ENCODE measurements at regions not wholly inside any gene's neighbourhood (a gene's known extent, or its start where the extent isn't known, plus 50 kb on each side); places are given as distances from the start of the nearest gene placed in this dataset.

GRCh38 chr22:48478529-48479265 lies 1349.0 kb downstream of the BRD1 start:
- in situ Hi-C loops (cut with HindIII; ENCODE audit: low sequenced_read_pairs): loop anchor here (25.0 kb wide), 1 partner anchor 1641 kb away; no protein-coding TSS in a partner anchor
- no peak for TF ChIP-seq CTCF (IDR thresholded peaks at IDR 0.05; ENCODE audit: low read depth, low read length, missing control alignments)

GRCh38 chr22:48478124-48478523 lies 1349.5 kb downstream of the BRD1 start:
- no peak for DNase-seq (ENCODE audit: low read depth)
- no peak for TF ChIP-seq CTCF (IDR thresholded peaks at IDR 0.05; ENCODE audit: low read depth, low read length, missing control alignments)
- in situ Hi-C loops (cut with HindIII; ENCODE audit: low sequenced_read_pairs): loop anchor here (25.0 kb wide), 1 partner anchor 1641 kb away; no protein-coding TSS in a partner anchor
- H3K4me3 ChIP-seq (ENCODE audit: low read depth, low read length): no peak overlapping the region

More at GRCh38 chr22:48478529-48479265, 1349.0 kb downstream of the BRD1 start:
- DNase-seq (ENCODE audit: low read depth): no peak
- no peak overlapping the region for H3K4me3 ChIP-seq (ENCODE audit: low read depth, low read length)

- no peak for DNase-seq (ENCODE audit: low read depth)
- in situ Hi-C loops (cut with HindIII; ENCODE audit: low sequenced_read_pairs): loop anchor here (25.0 kb wide), 1 partner anchor 1640 kb away; no protein-coding TSS in a partner anchor
- no peak overlapping the region for H3K4me3 ChIP-seq (ENCODE audit: low read depth, low read length)
- no peak for TF ChIP-seq CTCF (IDR thresholded peaks at IDR 0.05; ENCODE audit: low read depth, low read length, missing control alignments)
Measured at GRCh38 chr22:48477031-48477721, 1350.5 kb downstream of the BRD1 start.

GRCh38 chr22:48476577-48476976 lies 1351.1 kb downstream of the BRD1 start:
- H3K4me3 ChIP-seq (ENCODE audit: low read depth, low read length): no peak overlapping the region
- in situ Hi-C loops (cut with HindIII; ENCODE audit: low sequenced_read_pairs): loop anchor here (25.0 kb wide), 1 partner anchor 1639 kb away; no protein-coding TSS in a partner anchor
- TF ChIP-seq CTCF (IDR thresholded peaks at IDR 0.05; ENCODE audit: low read depth, low read length, missing control alignments): no peak
- no peak for DNase-seq (ENCODE audit: low read depth)

GRCh38 chr22:48475661-48476345 lies 1351.9 kb downstream of the BRD1 start:
- TF ChIP-seq CTCF (IDR thresholded peaks at IDR 0.05; ENCODE audit: low read depth, low read length, missing control alignments): no peak
- in situ Hi-C loops (cut with HindIII; ENCODE audit: low sequenced_read_pairs): loop anchor here (25.0 kb wide), 1 partner anchor 1639 kb away; no protein-coding TSS in a partner anchor

GRCh38 chr22:48474881-48475280 lies 1352.8 kb downstream of the BRD1 start:
- in situ Hi-C loops (cut with HindIII; ENCODE audit: low sequenced_read_pairs): loop anchor here (25.0 kb wide), 1 partner anchor 1638 kb away; no protein-coding TSS in a partner anchor
- DNase-seq (ENCODE audit: low read depth): no peak
- TF ChIP-seq CTCF (IDR thresholded peaks at IDR 0.05; ENCODE audit: low read depth, low read length, missing control alignments): no peak
- no peak overlapping the region for H3K4me3 ChIP-seq (ENCODE audit: low read depth, low read length)

More at GRCh38 chr22:48475661-48476345, 1351.9 kb downstream of the BRD1 start:
- no peak for DNase-seq (ENCODE audit: low read depth)
- H3K4me3 ChIP-seq (ENCODE audit: low read depth, low read length): no peak overlapping the region
